Astrocyte (in vitro differentiated cells and primary cell): ENCODE measurements at regions not wholly inside any gene's neighbourhood (a gene's known extent, or its start where the extent isn't known, plus 50 kb on each side); places are given as distances from the start of the nearest gene placed in this dataset.

ENCODE experiments used
- DNase-seq: peaks from one replicate; pipeline ENCODE4 v3.0.0-alpha.2; 2010; ENCODE audit warnings: low read depth
- FAIRE-seq: peaks from 2 replicates; lab custom pipeline; 2011; peaks lifted over from hg19 to GRCh38; lab: Jason Lieb, UNC
- H2AFZ ChIP-seq: 2 replicates; pipeline ENCODE4 v1.6.0; 2012; ENCODE audit warnings: low read depth, low read length, inconsistent platforms
- H3K27ac ChIP-seq: 2 replicates; pipeline ENCODE4 v1.5.1; 2011; ENCODE audit warnings: low read depth, low read length, inconsistent platforms
- H3K27me3 ChIP-seq: 2 replicates; pipeline ENCODE4 v1.6.0; 2011; ENCODE audit warnings: low read length, inconsistent platforms; ENCODE audit not compliant: insufficient read depth
- H3K36me3 ChIP-seq: 2 replicates; pipeline ENCODE4 v1.5.1; 2011; ENCODE audit warnings: low read length, inconsistent platforms; ENCODE audit not compliant: insufficient read depth
- H3K4me1 ChIP-seq: 2 replicates; pipeline ENCODE4 v1.5.1; 2011; ENCODE audit warnings: low read length, inconsistent platforms; ENCODE audit not compliant: insufficient read depth
- H3K4me2 ChIP-seq: 2 replicates; pipeline ENCODE4 v1.6.0; 2012; ENCODE audit warnings: low read length, inconsistent platforms
- H3K4me3 ChIP-seq: 2 replicates; pipeline ENCODE4 v1.5.1; 2011; ENCODE audit warnings: low read depth, mild to moderate bottlenecking, low read length, inconsistent platforms; ENCODE audit not compliant: insufficient read depth
- H3K79me2 ChIP-seq: 2 replicates; pipeline ENCODE4 v1.6.0; 2012; ENCODE audit warnings: mild to moderate bottlenecking, low read length, inconsistent platforms; ENCODE audit not compliant: insufficient read depth
- H3K9ac ChIP-seq: 2 replicates; pipeline ENCODE4 v1.6.0; 2012; ENCODE audit warnings: mild to moderate bottlenecking, low read length, inconsistent platforms
- H3K9me3 ChIP-seq: 2 replicates; pipeline ENCODE4 v1.5.1; 2012; ENCODE audit warnings: low read depth, mild to moderate bottlenecking, low read length, inconsistent platforms; ENCODE audit not compliant: insufficient read depth
- H4K20me1 ChIP-seq: 2 replicates; pipeline ENCODE4 v1.6.0; 2012; ENCODE audit warnings: low read length, inconsistent platforms; ENCODE audit not compliant: insufficient read depth
- H3K27ac Mint-ChIP-seq: one replicate; pipeline ENCODE4 v1.8.0; 2021; ENCODE audit warnings: mild to moderate bottlenecking, mixed read lengths; ENCODE audit not compliant: unreplicated experiment
- H3K27me3 Mint-ChIP-seq: one replicate; pipeline ENCODE4 v1.8.0; 2021; ENCODE audit warnings: low read depth, mixed read lengths; ENCODE audit not compliant: unreplicated experiment
- H3K36me3 Mint-ChIP-seq: one replicate; pipeline ENCODE4 v1.8.0; 2021; ENCODE audit warnings: low read depth, mixed read lengths; ENCODE audit not compliant: unreplicated experiment
- H3K4me1 Mint-ChIP-seq: one replicate; pipeline ENCODE4 v1.8.0; 2021; ENCODE audit warnings: low read depth, mixed read lengths; ENCODE audit not compliant: unreplicated experiment
- H3K4me3 Mint-ChIP-seq: one replicate; pipeline ENCODE4 v1.8.0; 2021; ENCODE audit warnings: mild to moderate bottlenecking, moderate library complexity, mixed read lengths; ENCODE audit not compliant: unreplicated experiment
- H3K9me3 Mint-ChIP-seq: one replicate; pipeline ENCODE4 v1.8.0; 2021; ENCODE audit warnings: mild to moderate bottlenecking, mixed read lengths; ENCODE audit not compliant: unreplicated experiment
- EZH2 ChIP-seq: IDR thresholded peaks from 2 replicates; pipeline ENCODE4 v1.6.1; 2012; ENCODE audit warnings: mild to moderate bottlenecking, low read length, inconsistent platforms; ENCODE audit not compliant: insufficient read depth
- TF ChIP-seq, protein P1 (sequence below): IDR thresholded peaks from 2 replicates; pipeline ENCODE4 v1.5.1; 2011; ENCODE audit warnings: low read depth, mild to moderate bottlenecking, inconsistent platforms, low read length, moderate library complexity; ENCODE audit not compliant: insufficient read depth

DNA sequence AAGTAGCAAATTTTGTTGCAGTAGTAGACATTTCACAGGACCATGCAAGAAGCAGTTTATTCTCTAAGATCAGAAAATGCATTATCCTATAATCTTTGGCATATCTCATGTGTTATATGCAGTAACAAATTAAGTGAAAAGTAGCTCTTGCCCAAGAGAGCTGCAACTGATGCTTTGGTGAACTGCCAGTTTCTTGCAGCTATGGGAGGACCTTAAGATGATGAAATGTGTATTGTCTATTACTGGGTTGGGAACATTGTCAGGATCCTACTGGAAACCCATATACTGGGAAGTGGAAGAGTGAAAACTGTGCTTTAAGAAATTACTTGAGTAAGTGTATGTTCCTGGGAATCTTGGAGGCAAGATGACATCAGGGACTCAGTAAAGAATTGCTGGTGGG lies 238.8 kb downstream of the DACT1 start:
- Histone ChIP-seq H2AFZ (no peak overlapping the region), H3K9me3 (no peaks in the 10 kb centered on the region), H3K27ac (no peak overlapping the region), H3K36me3 (no peaks in the 10 kb centered on the region), H3K4me2 (no peak overlapping the region), H3K4me3 (no peak overlapping the region), H3K9ac (no peak overlapping the region), H4K20me1 (no peaks in the 10 kb centered on the region), H3K4me1 (no peaks in the 10 kb centered on the region), H3K79me2 (no peaks in the 10 kb centered on the region), H3K27me3 (no peaks in the 10 kb centered on the region)
- Mint-ChIP-seq H3K27me3 (no peaks in the 10 kb centered on the region), H3K4me3 (no peak overlapping the region), H3K36me3 (no peaks in the 10 kb centered on the region), H3K4me1 (no peaks in the 10 kb centered on the region), H3K9me3 (peaks cover 4% of the 10 kb centered on the region), H3K27ac (no peak overlapping the region)
- no peak for DNase-seq
- TF ChIP-seq, protein P1, sequence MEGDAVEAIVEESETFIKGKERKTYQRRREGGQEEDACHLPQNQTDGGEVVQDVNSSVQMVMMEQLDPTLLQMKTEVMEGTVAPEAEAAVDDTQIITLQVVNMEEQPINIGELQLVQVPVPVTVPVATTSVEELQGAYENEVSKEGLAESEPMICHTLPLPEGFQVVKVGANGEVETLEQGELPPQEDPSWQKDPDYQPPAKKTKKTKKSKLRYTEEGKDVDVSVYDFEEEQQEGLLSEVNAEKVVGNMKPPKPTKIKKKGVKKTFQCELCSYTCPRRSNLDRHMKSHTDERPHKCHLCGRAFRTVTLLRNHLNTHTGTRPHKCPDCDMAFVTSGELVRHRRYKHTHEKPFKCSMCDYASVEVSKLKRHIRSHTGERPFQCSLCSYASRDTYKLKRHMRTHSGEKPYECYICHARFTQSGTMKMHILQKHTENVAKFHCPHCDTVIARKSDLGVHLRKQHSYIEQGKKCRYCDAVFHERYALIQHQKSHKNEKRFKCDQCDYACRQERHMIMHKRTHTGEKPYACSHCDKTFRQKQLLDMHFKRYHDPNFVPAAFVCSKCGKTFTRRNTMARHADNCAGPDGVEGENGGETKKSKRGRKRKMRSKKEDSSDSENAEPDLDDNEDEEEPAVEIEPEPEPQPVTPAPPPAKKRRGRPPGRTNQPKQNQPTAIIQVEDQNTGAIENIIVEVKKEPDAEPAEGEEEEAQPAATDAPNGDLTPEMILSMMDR, result no peak
- TF ChIP-seq EZH2, result no peak
- FAIRE-seq, result no peak

DNA sequence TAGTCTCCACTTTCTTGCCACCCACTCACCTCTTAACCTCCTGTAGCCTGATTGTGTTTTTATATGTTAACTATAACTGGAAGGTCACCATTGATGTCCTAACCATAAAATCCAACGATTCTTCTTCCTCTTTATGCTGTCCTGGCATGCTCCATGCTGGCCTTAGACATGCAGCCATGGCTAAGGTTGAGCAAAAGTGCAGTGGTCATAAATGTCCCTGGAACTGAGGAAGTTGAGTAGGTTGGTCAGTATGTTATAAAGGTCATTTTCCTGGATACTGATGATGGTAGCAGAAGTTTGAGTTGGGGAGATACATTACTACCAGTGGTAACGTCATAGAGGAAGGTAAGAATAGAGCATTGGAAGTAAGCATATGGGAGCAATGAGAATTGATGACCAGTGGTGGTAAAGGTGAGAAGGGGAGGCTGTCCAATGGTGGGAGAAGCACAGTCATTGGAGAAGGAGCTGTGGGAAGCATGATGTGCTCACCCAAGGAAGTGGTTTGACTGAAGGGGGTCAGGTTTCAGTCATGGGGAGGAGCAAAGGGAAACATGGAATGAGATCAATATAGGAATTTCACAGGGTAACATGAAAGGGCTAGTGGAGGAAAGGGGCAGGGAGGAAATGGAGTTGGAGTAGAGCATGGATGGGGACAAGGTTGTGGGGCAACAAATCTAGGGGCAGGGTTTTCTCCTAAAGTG lies 240.8 kb downstream of the DACT1 start:
- no peak overlapping the region for H3K9ac ChIP-seq
- H3K4me1 ChIP-seq, result no peaks in the 10 kb centered on the region
- H4K20me1 ChIP-seq, result no peaks in the 10 kb centered on the region
- H2AFZ ChIP-seq, result no peak overlapping the region
- H3K4me2 ChIP-seq, result no peak overlapping the region
- FAIRE-seq (no peak), DNase-seq (no peak)
- H3K36me3 ChIP-seq, result no peaks in the 10 kb centered on the region
- no peaks in the 10 kb centered on the region for H3K79me2 ChIP-seq
- Mint-ChIP-seq H3K36me3 (no peaks in the 10 kb centered on the region), H3K9me3 (peaks cover 4% of the 10 kb centered on the region), H3K4me1 (peaks cover 4% of the 10 kb centered on the region), H3K27ac (no peak overlapping the region), H3K27me3 (no peaks in the 10 kb centered on the region), H3K4me3 (no peak overlapping the region)
- no peak overlapping the region for H3K4me3 ChIP-seq
- no peaks in the 10 kb centered on the region for H3K27me3 ChIP-seq
- no peaks in the 10 kb centered on the region for H3K9me3 ChIP-seq
- no peak for TF ChIP-seq EZH2
- TF ChIP-seq, protein P1, result no peak
- H3K27ac ChIP-seq, result no peak overlapping the region

DNA sequence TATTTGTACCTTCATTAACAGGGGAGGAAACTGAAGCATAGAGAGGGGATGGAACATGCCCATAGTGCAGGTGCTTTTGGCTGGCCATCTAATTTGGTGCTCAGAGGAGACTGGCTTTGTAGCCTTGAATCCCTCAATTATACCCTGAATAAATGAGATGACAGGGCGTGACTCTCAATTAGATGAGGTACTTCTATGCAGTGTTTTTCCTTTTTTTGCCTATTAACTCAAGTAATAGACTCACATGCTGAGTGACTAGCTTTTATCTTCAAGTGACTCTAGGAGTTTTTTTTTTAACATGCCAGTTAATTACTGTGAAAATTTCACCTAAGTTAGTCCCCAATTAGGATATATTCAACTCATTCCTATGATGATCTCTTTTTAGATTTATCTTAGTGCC lies 243.7 kb downstream of the DACT1 start:
- Histone ChIP-seq H3K9me3 (no peaks in the 10 kb centered on the region), H3K4me2 (no peak overlapping the region), H3K27ac (no peak overlapping the region), H3K4me3 (no peak overlapping the region), H3K9ac (no peak overlapping the region), H4K20me1 (no peaks in the 10 kb centered on the region), H2AFZ (no peak overlapping the region), H3K36me3 (no peaks in the 10 kb centered on the region), H3K27me3 (no peaks in the 10 kb centered on the region), H3K79me2 (no peaks in the 10 kb centered on the region), H3K4me1 (no peaks in the 10 kb centered on the region)
- Mint-ChIP-seq H3K36me3 (no peaks in the 10 kb centered on the region), H3K4me3 (no peak overlapping the region), H3K4me1 (peaks cover 4% of the 10 kb centered on the region), H3K9me3 (peaks cover 4% of the 10 kb centered on the region), H3K27ac (no peak overlapping the region), H3K27me3 (no peaks in the 10 kb centered on the region)
- DNase-seq, result no peak
- no peak for FAIRE-seq
- TF ChIP-seq, protein P1, result no peak
- TF ChIP-seq EZH2, result no peak
